SU-DHL-6 (cell line): ENCODE measurements at regions not wholly inside any gene's neighbourhood (a gene's known extent, or its start where the extent isn't known, plus 50 kb on each side); places are given as distances from the start of the nearest gene placed in this dataset.

ENCODE experiments used
- H2AFZ ChIP-seq: fragments of 200-600 bp; sonication (generic); 2 replicates; pipeline ENCODE4 v1.6.1; 2014; ENCODE audit warnings: low read depth, mild to moderate bottlenecking, moderate library complexity, mixed read lengths, antibody characterized with exemption, low read length; ENCODE audit not compliant: severe bottlenecking
- H3F3A ChIP-seq: fragments of 200-600 bp; shearing (Covaris generic); 2 replicates; pipeline ENCODE4 v1.6.0; 2016; ENCODE audit warnings: antibody characterized with exemption, mild to moderate bottlenecking; ENCODE audit not compliant: insufficient read depth
- H3K27ac ChIP-seq: fragments of 200-600 bp; sonication (generic); 2 replicates; pipeline ENCODE4 v1.5.1; 2016; ENCODE audit warnings: low read depth, mild to moderate bottlenecking, low read length, moderate library complexity, mixed read lengths
- H3K27me3 ChIP-seq: fragments of 200-600 bp; sonication (generic), shearing (Covaris generic); 2 replicates; pipeline ENCODE4 v1.6.0; 2014; ENCODE audit warnings: mild to moderate bottlenecking, low read length
- H3K36me3 ChIP-seq: fragments of 200-600 bp; sonication (generic); 2 replicates; pipeline ENCODE4 v1.6.1; 2014; ENCODE audit warnings: mild to moderate bottlenecking, low read length, mixed read lengths
- H3K4me2 ChIP-seq: fragments of 300-600, 200-600 bp; shearing (Covaris generic), sonication (generic); 2 replicates; pipeline ENCODE4 v1.6.0; 2014; ENCODE audit warnings: low read length, low read depth, mild to moderate bottlenecking; ENCODE audit not compliant: poor library complexity, severe bottlenecking
- H3K4me3 ChIP-seq: fragments of 200-600 bp; sonication (generic); 2 replicates; pipeline ENCODE4 v1.5.1; 2014; ENCODE audit warnings: antibody characterized with exemption, low read length, mild to moderate bottlenecking, mixed read lengths; ENCODE audit not compliant: insufficient read depth, poor library complexity, severe bottlenecking
- H3K79me2 ChIP-seq: fragments of 200-600 bp; sonication (generic); 2 replicates; pipeline ENCODE4 v1.6.1; 2014; ENCODE audit warnings: mild to moderate bottlenecking, low read length, moderate library complexity; ENCODE audit not compliant: insufficient read depth
- H3K9ac ChIP-seq: fragments of 200-600 bp; sonication (generic); 2 replicates; pipeline ENCODE4 v1.7.0; 2014; ENCODE audit warnings: mild to moderate bottlenecking, low read length
- H3K9me2 ChIP-seq: fragments of 200-600 bp; sonication (generic); replicated peaks from 2 replicates; pipeline ENCODE4 v1.6.1; 2014; ENCODE audit warnings: low read length; ENCODE audit not compliant: insufficient read depth
- H3K9me3 ChIP-seq: fragments of 200-600 bp; sonication (generic); 2 replicates; pipeline ENCODE4 v1.6.1; 2014; ENCODE audit warnings: low read length, mixed read lengths; ENCODE audit not compliant: insufficient read depth
- H4K20me1 ChIP-seq: fragments of 200-600 bp; sonication (generic); 2 replicates; pipeline ENCODE4 v1.6.1; 2014; ENCODE audit warnings: low read depth, mild to moderate bottlenecking, antibody characterized with exemption, low read length, moderate library complexity, mixed read lengths
- CTCF ChIP-seq: fragments of 200-600 bp; sonication (generic); IDR thresholded peaks from one replicate; pipeline ENCODE4 v1.5.1; 2017; ENCODE audit warnings: antibody characterized with exemption, mild to moderate bottlenecking, low read length, moderate library complexity; ENCODE audit not compliant: insufficient read depth, poor library complexity, severe bottlenecking
- EZH2phosphoT487 ChIP-seq: fragments of 200-600 bp; sonication (generic), shearing (Covaris generic); conservative IDR thresholded peaks from 2 replicates; pipeline ENCODE4 v1.6.1; 2018; ENCODE audit warnings: mild to moderate bottlenecking, antibody characterized with exemption, low read length, moderate library complexity, mixed read lengths

- Histone ChIP-seq H3K36me3 (no peaks in the 10 kb centered on the region), H3K79me2 (no peaks in the 10 kb centered on the region), H3F3A (no peaks in the 10 kb centered on the region), H3K4me2 (no peak overlapping the region), H3K4me3 (no peak overlapping the region), H3K9ac (no peak overlapping the region), H3K9me2 (no peaks in the 10 kb centered on the region), H3K9me3 (no peaks in the 10 kb centered on the region), H2AFZ (no peak overlapping the region), H3K27me3 (no peaks in the 10 kb centered on the region), H4K20me1 (no peaks in the 10 kb centered on the region), H3K27ac (no peak overlapping the region)
- TF ChIP-seq EZH2phosphoT487, result no peak
- TF ChIP-seq CTCF, result no peak
Measured at GRCh38 chr18:45157576-45157975, 457.7 kb upstream of the SLC14A2 start.

GRCh38 chr18:45161850-45162249 lies 453.4 kb upstream of the SLC14A2 start:
- H3K9me3 ChIP-seq, result no peaks in the 10 kb centered on the region
- H3K9me2 ChIP-seq, result no peaks in the 10 kb centered on the region
- no peaks in the 10 kb centered on the region for H3K36me3 ChIP-seq
- H3K4me3 ChIP-seq, result no peak overlapping the region
- no peaks in the 10 kb centered on the region for H3K79me2 ChIP-seq
- no peak overlapping the region for H3K27ac ChIP-seq
- TF ChIP-seq EZH2phosphoT487, result no peak
- TF ChIP-seq CTCF, result no peak
- no peaks in the 10 kb centered on the region for H3K27me3 ChIP-seq
- H4K20me1 ChIP-seq, result no peaks in the 10 kb centered on the region
- H3F3A ChIP-seq, result no peaks in the 10 kb centered on the region
- no peak overlapping the region for H3K4me2 ChIP-seq
- no peak overlapping the region for H3K9ac ChIP-seq
- H2AFZ ChIP-seq, result no peak overlapping the region

- Histone ChIP-seq H3K27ac (no peak overlapping the region), H3K27me3 (no peaks in the 10 kb centered on the region), H2AFZ (no peak overlapping the region), H3K9me3 (no peaks in the 10 kb centered on the region), H3K36me3 (no peaks in the 10 kb centered on the region), H3F3A (no peaks in the 10 kb centered on the region), H3K9ac (no peak overlapping the region), H3K79me2 (no peaks in the 10 kb centered on the region), H3K9me2 (no peaks in the 10 kb centered on the region), H3K4me3 (no peak overlapping the region), H4K20me1 (no peaks in the 10 kb centered on the region), H3K4me2 (no peak overlapping the region)
- TF ChIP-seq EZH2phosphoT487, result no peak
- TF ChIP-seq CTCF, result no peak
Measured at GRCh38 chr18:45163871-45164270, 451.4 kb upstream of the SLC14A2 start.
